ENCODE measurements at regions not wholly inside any gene's neighbourhood (a gene's known extent, or its start where the extent isn't known, plus 50 kb on each side); places are given as distances from the start of the nearest gene placed in this dataset.
"Not testable (repeated sequence)": the region's sequence is repeated elsewhere in the genome, so short reads cannot be mapped to it uniquely, and the experiment has no call there.

- TF ChIP-seq CTCF (IDR thresholded peaks at IDR 0.05) = no peak
- TF ChIP-seq ZFX (IDR thresholded peaks at IDR 0.05; ENCODE audit: borderline replicate concordance) = no peak
- no peak overlapping the region for H3K27ac ChIP-seq
Observed at GRCh38 chr6:140385679-140386078, 1011.2 kb upstream of the CITED2 start.

GRCh38 chr6:140382355-140382754 lies 1007.9 kb upstream of the CITED2 start:
- TF ChIP-seq CTCF (IDR thresholded peaks at IDR 0.05) = no peak
- no peak for TF ChIP-seq ZFX (IDR thresholded peaks at IDR 0.05; ENCODE audit: borderline replicate concordance)
- no peak overlapping the region for H3K27ac ChIP-seq

GRCh38 chr6:140380427-140381218 lies 1006.2 kb upstream of the CITED2 start:
- TF ChIP-seq CTCF (IDR thresholded peaks at IDR 0.05) (no peak), ZFX (IDR thresholded peaks at IDR 0.05; ENCODE audit: borderline replicate concordance) (no peak)
- no peak overlapping the region for H3K27ac ChIP-seq

GRCh38 chr6:140379919-140380318 lies 1005.5 kb upstream of the CITED2 start:
- no peak overlapping the region for H3K27ac ChIP-seq
- TF ChIP-seq ZFX (IDR thresholded peaks at IDR 0.05; ENCODE audit: borderline replicate concordance) (no peak), CTCF (IDR thresholded peaks at IDR 0.05) (no peak)

DNA sequence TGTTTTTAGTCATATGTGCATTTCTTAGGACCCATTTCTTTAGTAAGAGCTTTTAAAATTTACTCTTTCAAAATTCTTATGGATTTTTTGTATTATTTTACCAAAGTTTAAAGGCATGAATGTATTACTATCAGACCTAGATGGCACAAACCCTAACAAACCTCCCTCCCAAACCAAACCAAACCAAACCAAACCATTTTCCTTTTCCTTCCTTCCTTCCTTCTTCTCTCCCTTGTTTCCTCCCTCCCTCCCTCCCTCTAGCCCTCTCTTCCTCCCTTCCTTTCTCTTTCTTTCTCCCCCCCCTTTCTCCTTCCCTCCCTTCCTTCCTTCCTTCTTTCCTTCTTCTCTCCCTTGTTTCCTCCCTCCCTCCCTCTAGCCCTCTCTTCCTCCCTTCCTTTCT lies 1001.8 kb upstream of the CITED2 start:
- no peak overlapping the region for H3K27ac ChIP-seq
- TF ChIP-seq CTCF (IDR thresholded peaks at IDR 0.05) = no peak
- no peak for TF ChIP-seq ZFX (IDR thresholded peaks at IDR 0.05; ENCODE audit: borderline replicate concordance)

GRCh38 chr6:140373728-140374127 lies 999.3 kb upstream of the CITED2 start:
- not testable (repeated sequence) for H3K27ac ChIP-seq

DNA sequence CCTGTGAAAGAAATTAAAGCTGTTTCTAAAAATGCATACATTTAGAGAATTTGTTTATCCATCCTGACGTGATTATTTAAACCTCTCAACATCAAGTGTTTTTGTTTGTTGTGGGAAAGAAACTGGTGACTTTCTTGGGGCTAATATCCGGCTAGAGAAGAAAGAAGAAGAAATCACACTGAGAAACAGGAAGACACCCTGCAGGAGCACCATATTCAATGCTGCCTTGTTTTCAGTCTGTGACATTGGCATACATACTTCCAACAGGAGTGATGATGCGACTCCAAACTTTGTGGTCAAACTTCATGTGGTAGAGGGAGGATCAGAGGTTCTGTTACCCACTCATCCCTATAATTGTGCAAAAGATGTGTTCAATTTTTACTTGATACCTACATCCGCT lies 997.6 kb upstream of the CITED2 start:
- H3K27ac ChIP-seq = no peak overlapping the region
- TF ChIP-seq ZFX (IDR thresholded peaks at IDR 0.05; ENCODE audit: borderline replicate concordance) (no peak), CTCF (IDR thresholded peaks at IDR 0.05) (no peak)
